ENCODE measurements at regions not wholly inside any gene's neighbourhood (a gene's known extent, or its start where the extent isn't known, plus 50 kb on each side); places are given as distances from the start of the nearest gene placed in this dataset.

DNA sequence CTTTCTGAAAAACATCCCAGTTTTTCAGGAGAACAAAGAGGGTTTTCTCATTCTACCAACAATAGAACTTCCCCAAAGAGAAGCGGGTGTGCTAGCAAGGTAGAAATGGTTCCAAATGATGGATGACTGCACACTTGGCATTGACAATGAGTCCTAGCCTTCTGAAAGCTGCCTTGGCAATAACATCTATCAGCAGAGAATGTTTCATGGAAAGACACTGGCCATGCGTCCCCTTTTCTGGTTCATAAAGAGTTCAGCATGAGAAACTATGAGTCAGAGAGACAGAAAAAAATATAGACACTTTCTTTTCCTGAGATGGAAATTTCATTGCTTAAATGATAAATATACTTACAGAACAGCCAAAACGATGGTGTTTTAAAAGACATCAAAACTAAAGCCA is 236.9 kb upstream of the PRKX start:
- H3K23ac ChIP-seq (ENCODE audit: low read depth, low read length): no peak overlapping the region
- ChIA-PET POLR2A (ENCODE audit: unreplicated experiment) (interaction anchor here (0.6 kb wide), 1 partner anchor 1225 kb away, joined by 4 read pairs; no protein-coding TSS in a partner anchor), CTCF (no interaction called here)
- no peak overlapping the region for H2BK5ac ChIP-seq (ENCODE audit: low read depth, low read length, poor library complexity, severe bottlenecking)
- no peak overlapping the region for H4K8ac ChIP-seq (ENCODE audit: low read depth in 2 of 2, low read length in 2 of 2)
- no peak overlapping the region for H3K14ac ChIP-seq (replicated peaks; ENCODE audit: low read depth, low read length)
- H2BK15ac ChIP-seq (ENCODE audit: low read depth, low read length): no peak overlapping the region
- no peak overlapping the region for H2AK5ac ChIP-seq (ENCODE audit: low read depth, low read length)
- ATAC-seq (ENCODE audit: low read depth) (no peak), DNase-seq (no peak)
- WGBS, 2 experiments (ENCODE audit: extremely low coverage in 2 of 2, insufficient read length in 1 of 2): no CpG with 5 or more reads among the region's 3 CpGs
- dilution Hi-C loops (cut with HindIII; ENCODE audit: low sequenced_read_pairs, unreplicated experiment): no loop called here
- H3K4me1 ChIP-seq (ENCODE audit: control insufficient read depth, insufficient read depth, low read length): no peaks in the 10 kb centered on the region
- H4K91ac ChIP-seq (ENCODE audit: insufficient read depth, low read depth, low read length): no peak overlapping the region
- H2AK9ac ChIP-seq (replicated peaks; ENCODE audit: low read depth, low read length, poor library complexity): no peak overlapping the region
- no peak overlapping the region for H2BK120ac ChIP-seq (ENCODE audit: low read depth, low read length)
- no peak overlapping the region for H4K5ac ChIP-seq (ENCODE audit: low read depth, low read length)
- peaks cover 2% of the 10 kb centered on the region; the same call in 1 of the 2 replicates for H3K9me3 ChIP-seq (ENCODE audit: control insufficient read depth, insufficient read depth, low read length)
- in situ Hi-C loops (cut with MboI; ENCODE audit: low sequenced_read_pairs): no loop called here
- no peaks in the 10 kb centered on the region for H3K9me1 ChIP-seq (ENCODE audit: insufficient read depth, low read length)
- H2BK20ac ChIP-seq (ENCODE audit: low read depth, low read length): no peak overlapping the region
- no peak for TF ChIP-seq CEBPB (IDR thresholded peaks at IDR 0.05; ENCODE audit: low read depth, low read length)
- intact Hi-C loops (cut with micrococcal nuclease): no loop called here
- H3K9ac ChIP-seq (ENCODE audit: low read depth, low read length): no peak overlapping the region
- H4K20me1 ChIP-seq (ENCODE audit: insufficient read depth, low read length): no peaks in the 10 kb centered on the region
- no peak overlapping the region for H3K18ac ChIP-seq (ENCODE audit: low read depth, low read length)
- no peaks in the 10 kb centered on the region for H3K79me1 ChIP-seq (ENCODE audit: low read depth in 1 of 2, low read length in 2 of 2)
- no peak overlapping the region for H3K56ac ChIP-seq (ENCODE audit: extremely low read depth, insufficient read depth, low read length)
- H3K36me3 ChIP-seq (ENCODE audit: control insufficient read depth, insufficient read depth, low read length): no peaks in the 10 kb centered on the region
- no peaks in the 10 kb centered on the region for H3K27me3 ChIP-seq (ENCODE audit: control insufficient read depth, insufficient read depth, low read length)
- H3K4me2 ChIP-seq (ENCODE audit: low read depth, low read length): no peak overlapping the region
- H2AFZ ChIP-seq (replicated peaks; ENCODE audit: low read length, poor library complexity): no peak overlapping the region
- H3K4me3 ChIP-seq (ENCODE audit: insufficient read depth, low read depth, low read length): no peak overlapping the region
- no peak overlapping the region for H3K27ac ChIP-seq (ENCODE audit: insufficient read depth, low read length)
- no peak overlapping the region for H3K4ac ChIP-seq (ENCODE audit: low read depth, low read length)
- BruUV-seq (replicated peaks): no TSS peak

Data from IMR-90 (cell line).